ENCODE measurements at regions not wholly inside any gene's neighbourhood (a gene's known extent, or its start where the extent isn't known, plus 50 kb on each side); places are given as distances from the start of the nearest gene placed in this dataset.

DNA sequence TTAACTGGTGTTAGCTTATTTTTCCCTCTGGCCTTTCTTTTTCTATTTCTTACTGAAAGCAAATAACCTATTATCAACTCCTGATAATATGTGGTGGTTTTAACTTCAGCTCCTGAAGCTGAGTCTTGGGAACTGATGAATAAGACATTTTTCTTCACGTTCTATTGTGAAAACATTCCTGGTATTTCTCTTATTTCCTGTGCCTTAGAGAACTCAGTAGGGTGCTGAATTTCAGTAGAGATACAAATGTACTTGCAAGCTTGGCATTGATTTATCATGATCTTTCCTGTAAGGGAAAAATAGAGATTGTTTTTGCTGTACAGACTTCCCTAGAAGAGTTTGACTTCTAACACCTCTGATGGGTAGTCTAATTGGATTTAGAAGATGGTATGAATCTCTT is 52.8 kb upstream of the DCC start:
- TF ChIP-seq, protein P1, sequence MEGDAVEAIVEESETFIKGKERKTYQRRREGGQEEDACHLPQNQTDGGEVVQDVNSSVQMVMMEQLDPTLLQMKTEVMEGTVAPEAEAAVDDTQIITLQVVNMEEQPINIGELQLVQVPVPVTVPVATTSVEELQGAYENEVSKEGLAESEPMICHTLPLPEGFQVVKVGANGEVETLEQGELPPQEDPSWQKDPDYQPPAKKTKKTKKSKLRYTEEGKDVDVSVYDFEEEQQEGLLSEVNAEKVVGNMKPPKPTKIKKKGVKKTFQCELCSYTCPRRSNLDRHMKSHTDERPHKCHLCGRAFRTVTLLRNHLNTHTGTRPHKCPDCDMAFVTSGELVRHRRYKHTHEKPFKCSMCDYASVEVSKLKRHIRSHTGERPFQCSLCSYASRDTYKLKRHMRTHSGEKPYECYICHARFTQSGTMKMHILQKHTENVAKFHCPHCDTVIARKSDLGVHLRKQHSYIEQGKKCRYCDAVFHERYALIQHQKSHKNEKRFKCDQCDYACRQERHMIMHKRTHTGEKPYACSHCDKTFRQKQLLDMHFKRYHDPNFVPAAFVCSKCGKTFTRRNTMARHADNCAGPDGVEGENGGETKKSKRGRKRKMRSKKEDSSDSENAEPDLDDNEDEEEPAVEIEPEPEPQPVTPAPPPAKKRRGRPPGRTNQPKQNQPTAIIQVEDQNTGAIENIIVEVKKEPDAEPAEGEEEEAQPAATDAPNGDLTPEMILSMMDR (IDR thresholded peaks at IDR 0.05), result no peak
- no peak for TF ChIP-seq EZH2 (IDR thresholded peaks at IDR 0.05)

Measured in neural progenitor cell (in vitro differentiated cells).